HG03095 (cell line): ENCODE measurements at regions not wholly inside any gene's neighbourhood (a gene's known extent, or its start where the extent isn't known, plus 50 kb on each side); places are given as distances from the start of the nearest gene placed in this dataset.

Experiments
- ATAC-seq: cut with Tn5 transposase; IDR thresholded peaks from one replicate; pipeline ENCODE4 v1.9.1; 2021; ENCODE audit warnings: moderate library complexity; ENCODE audit not compliant: unreplicated experiment

- no peak for ATAC-seq
Observed at GRCh38 chr2:18096836-18097405, 218.5 kb downstream of the KCNS3 start.

- no peak for ATAC-seq
Observed at GRCh38 chr2:18094277-18094676, 215.8 kb downstream of the KCNS3 start.

GRCh38 chr2:18093196-18093595, 214.7 kb downstream of the KCNS3 start:
- no peak for ATAC-seq

GRCh38 chr2:18092760-18093159, 214.3 kb downstream of the KCNS3 start:
- ATAC-seq, result no peak

GRCh38 chr2:18085593-18085992, 207.1 kb downstream of the KCNS3 start:
- ATAC-seq, result no peak

- ATAC-seq, result no peak
Observed at GRCh38 chr2:18084376-18084775, 205.9 kb downstream of the KCNS3 start.

- ATAC-seq, result no peak
Observed at GRCh38 chr2:18083806-18084205, 205.3 kb downstream of the KCNS3 start.

- no peak for ATAC-seq
Observed at GRCh38 chr2:18078216-18078615, 199.7 kb downstream of the KCNS3 start.

- no peak for ATAC-seq
Observed at GRCh38 chr2:18077704-18078103, 199.2 kb downstream of the KCNS3 start.

GRCh38 chr2:18077231-18077630, 198.8 kb downstream of the KCNS3 start:
- no peak for ATAC-seq

- no peak for ATAC-seq
Observed at GRCh38 chr2:18074476-18074875, 196.0 kb downstream of the KCNS3 start.

GRCh38 chr2:18073601-18074000, 195.1 kb downstream of the KCNS3 start:
- no peak for ATAC-seq

- ATAC-seq, result no peak
Observed at GRCh38 chr2:18067588-18068384, 189.3 kb downstream of the KCNS3 start.

- ATAC-seq, result no peak
Observed at GRCh38 chr2:18066894-18067293, 188.4 kb downstream of the KCNS3 start.

GRCh38 chr2:18066066-18066465, 187.6 kb downstream of the KCNS3 start:
- ATAC-seq, result no peak

- ATAC-seq, result no peak
Observed at GRCh38 chr2:18065249-18065648, 186.8 kb downstream of the KCNS3 start.

- ATAC-seq, result no peak
Observed at GRCh38 chr2:18063826-18064470, 185.5 kb downstream of the KCNS3 start.

GRCh38 chr2:18062892-18063291, 184.4 kb downstream of the KCNS3 start:
- no peak for ATAC-seq

- no peak for ATAC-seq
Observed at GRCh38 chr2:18061717-18062116, 183.2 kb downstream of the KCNS3 start.

GRCh38 chr2:18057657-18058056, 179.2 kb downstream of the KCNS3 start:
- ATAC-seq, result no peak

GRCh38 chr2:18055290-18055689, 176.8 kb downstream of the KCNS3 start:
- ATAC-seq, result no peak

GRCh38 chr2:18050001-18050400, 171.5 kb downstream of the KCNS3 start:
- no peak for ATAC-seq
